HG02970 (cell line): ENCODE measurements at regions not wholly inside any gene's neighbourhood (a gene's known extent, or its start where the extent isn't known, plus 50 kb on each side); places are given as distances from the start of the nearest gene placed in this dataset.

ENCODE experiments used
- ATAC-seq: cut with Tn5 transposase; IDR thresholded peaks from one replicate; pipeline ENCODE4 v1.9.1; 2021; ENCODE audit warnings: mild to moderate bottlenecking, moderate library complexity, moderate number of reproducible peaks; ENCODE audit not compliant: unreplicated experiment, low FRiP score

DNA sequence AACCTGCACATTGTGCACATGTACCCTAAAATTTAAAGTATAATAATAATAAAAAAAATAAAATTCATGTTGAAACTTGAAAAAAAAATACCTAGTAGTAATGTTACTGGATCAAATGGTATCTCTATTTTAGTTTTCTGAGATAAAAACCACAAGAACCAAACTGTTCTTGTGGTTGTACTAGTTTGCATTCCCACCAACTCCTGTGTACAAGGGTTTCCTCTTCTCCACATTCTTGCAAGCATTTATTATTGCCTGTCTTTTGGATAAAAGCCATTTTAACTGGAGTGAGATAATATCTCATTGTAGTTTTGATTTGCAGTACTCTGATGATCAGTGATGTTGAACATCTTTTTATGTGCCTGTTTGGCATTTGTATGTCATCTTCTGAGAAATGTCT is 177.7 kb downstream of the KIF20B start:
- no peak for ATAC-seq

DNA sequence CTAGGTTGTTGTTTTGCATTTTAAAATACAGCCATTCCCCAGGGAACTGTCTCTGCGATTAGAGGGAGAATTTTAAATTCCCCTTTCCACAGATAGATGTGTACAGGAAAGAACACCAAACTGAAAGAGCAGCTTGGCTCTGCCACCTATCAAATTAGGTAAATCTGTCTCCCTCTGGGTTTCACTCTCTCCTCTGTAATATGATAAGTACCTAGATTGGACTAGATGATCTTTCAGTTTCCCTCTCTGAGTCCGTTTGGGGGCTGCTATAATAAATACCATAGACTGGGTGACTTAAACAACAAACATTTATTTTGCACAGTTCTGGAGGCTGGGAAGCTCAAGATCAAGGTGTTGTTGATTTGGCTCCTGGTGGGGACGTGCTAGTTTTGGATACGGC is 186.0 kb downstream of the KIF20B start:
- no peak for ATAC-seq

DNA sequence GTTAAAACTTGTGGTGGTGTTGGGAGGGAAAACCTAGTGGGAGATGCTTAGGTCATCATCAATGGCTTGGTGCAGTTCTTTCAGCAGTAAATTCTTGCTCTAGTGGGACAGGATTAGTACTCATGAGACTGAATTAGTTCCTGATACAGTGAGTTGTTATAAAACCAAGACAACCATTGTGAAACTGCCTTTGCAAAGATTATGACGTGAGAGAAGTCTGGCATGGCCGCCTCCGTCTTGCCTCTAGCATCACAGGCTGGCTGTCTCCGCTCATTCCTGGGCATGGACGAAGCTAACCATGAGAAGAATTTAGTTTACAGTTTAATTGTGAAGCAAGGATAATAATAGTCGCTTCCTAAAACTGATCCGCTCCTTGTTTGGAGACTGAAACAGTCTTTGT is 186.4 kb downstream of the KIF20B start:
- ATAC-seq: no peak

DNA sequence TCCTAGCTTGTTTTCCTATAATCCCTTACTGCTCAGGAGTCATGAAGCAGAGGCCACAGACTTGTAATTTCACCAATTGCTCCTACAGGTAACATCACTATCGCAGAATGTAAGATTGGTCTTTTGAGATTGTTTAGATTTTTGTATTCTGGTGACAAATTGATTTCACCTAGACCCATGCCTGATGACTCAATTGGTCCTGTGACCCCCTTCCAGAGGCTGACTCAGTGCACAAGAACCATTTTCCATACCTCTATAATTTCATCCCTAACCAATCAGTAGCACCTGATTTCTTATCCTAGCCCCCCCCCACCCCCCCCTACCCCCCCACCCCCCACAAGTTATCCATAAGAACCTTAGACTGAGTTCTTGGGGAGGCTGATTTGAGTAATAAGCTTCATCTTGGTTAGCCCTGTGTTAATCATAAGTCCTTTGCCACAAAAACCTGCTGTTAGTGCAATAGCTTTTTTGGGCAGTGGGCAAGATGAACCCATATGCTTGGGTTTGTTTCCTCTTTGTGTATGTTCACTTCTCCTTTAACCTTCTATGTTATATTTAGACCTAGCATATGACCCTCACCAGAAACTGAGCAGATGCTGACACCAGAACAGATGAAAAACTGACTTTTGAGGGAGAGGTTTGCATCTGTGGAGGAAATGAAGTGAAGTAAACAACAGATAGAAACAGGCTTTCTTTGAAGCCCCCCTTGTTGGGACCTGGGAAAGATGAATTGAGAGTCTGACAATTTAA is 187.1 kb downstream of the KIF20B start:
- peak; percentile 72 for ATAC-seq

DNA sequence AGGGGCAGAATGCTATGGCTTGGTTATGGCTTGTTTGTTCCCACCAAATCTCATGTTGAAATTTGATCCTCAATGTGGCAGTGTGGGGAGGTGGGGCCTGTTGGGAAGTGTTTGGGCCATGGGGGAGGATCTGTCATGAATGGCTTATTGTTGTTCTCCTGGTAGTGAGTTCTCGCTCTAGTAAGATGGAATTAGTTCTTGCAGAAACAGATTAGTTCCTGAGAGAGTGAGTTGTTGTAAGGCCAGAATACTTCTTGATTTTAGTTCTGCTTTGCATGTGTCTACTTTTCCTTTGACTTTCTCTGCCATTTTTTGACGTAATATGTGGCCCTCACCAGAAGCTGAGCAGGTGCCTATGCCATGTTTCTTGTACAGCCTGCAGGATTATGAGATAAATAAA is 188.2 kb downstream of the KIF20B start:
- ATAC-seq: no peak

DNA sequence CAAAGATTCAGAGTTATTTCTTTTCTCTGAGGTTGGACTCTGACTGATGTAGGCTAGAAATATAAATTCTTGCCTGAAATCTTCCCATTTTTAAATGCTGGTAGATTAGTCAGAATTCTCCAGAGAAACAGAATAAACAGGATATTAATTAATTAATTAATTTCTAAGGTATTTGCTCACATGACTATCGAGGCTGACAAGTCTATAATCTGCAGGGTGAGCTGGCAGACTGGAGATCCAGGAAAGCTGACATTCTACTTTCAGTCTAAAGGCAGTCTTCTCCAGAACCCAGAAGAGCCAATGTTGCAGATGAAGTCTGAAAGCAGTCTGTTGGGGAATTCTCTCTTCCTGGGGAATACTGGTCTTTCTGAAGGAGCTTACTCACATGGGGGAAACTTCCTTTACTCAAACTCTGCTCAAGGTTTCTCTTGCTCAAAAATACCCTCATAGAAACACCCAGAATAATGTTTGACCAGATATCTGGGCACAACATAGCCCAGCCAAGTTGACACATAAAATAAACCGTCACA is 189.7 kb downstream of the KIF20B start:
- ATAC-seq: no peak

DNA sequence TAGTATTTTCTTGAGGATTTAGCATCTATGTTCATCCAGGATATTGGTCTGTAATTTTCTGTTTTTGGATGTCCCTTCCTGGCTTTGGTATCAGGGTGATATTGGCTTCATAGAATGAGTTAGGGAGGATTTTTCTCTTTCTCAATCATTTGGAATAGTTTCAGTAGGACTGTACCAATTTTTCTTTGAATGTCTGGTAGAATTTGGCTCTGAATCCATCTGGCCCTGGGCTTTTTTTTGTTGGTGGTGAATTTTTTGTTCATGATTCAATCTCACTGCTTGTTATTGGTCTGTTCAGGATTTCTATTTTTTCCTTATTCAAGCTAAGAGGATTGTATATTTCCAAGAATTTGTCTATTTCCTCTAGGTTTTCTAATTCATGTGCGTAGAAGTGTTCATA is 192.7 kb downstream of the KIF20B start:
- no peak for ATAC-seq

DNA sequence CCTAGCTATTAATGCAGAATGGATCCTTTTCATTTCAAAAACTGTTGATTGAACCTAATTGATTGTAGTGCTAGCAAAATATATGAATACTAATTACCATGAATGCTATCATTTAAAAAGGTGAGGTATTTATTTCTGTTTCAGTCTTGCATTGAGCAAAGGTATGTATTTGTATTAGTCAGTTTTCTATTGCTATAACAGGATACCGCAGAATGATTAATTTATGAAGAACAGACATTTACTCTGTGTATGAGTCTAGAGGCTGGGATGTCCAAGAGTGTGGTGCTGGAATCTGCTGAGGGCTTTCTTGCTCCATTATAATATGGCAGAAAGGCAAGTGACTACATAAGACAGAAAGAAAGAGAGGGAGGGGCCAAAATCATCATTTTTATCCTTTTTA is 199.2 kb downstream of the KIF20B start:
- ATAC-seq: no peak

DNA sequence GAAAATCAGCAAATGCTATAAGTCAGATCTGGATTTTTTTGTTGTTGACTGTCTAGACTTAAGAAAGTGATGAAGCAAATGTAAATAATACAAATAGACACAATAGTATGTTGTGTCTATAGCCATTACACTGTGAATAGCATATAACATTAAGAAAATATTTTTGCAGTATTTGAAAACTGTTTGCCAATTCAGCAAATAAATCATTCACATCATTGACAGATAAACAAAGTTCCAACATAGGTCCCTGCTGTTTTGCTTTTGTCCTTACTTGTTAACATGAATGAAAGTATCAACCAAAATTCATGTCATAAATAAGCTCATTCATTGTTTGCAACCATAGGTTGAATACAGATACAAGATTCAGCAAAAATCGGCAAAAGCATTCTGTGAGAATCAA is 200.5 kb downstream of the KIF20B start:
- no peak for ATAC-seq

DNA sequence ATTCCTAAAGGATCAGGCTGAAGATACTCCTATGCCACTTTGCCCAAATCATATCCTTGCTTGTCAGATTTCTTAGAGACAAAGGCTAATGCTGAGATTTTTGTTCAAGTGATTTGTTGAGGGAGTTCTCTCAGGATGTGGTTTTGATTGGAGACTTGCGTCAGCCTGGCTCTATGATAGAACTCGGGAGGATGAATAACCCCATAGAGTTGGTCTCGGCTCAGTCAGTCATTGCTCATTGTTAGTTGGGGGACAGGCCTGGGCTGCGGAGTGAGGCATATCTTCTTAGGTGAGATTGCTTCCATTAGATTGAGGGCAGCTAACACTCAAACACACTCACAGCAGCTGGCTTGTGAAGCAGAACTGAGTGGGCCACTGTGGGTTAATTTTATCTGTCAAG is 203.4 kb downstream of the KIF20B start:
- no peak for ATAC-seq

DNA sequence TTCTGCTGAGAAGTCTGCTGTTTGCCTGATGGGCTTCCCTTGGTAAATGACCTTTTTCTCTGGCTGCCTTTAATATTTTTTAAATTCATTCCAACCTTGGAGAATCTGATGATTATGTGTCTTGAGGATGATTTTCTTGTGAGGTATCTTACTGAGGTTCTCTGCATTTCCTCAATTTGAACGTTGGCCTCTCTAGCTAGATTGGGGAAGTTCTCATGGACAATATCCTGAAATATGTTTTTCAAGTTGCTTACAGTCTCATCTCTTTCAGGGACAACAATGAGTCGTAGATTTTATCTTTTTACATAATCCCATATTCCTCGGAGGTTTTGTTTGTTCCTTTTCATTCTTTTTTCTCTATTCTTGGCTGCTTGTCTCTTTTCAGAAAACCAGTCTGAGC is 208.4 kb downstream of the KIF20B start:
- ATAC-seq: no peak

DNA sequence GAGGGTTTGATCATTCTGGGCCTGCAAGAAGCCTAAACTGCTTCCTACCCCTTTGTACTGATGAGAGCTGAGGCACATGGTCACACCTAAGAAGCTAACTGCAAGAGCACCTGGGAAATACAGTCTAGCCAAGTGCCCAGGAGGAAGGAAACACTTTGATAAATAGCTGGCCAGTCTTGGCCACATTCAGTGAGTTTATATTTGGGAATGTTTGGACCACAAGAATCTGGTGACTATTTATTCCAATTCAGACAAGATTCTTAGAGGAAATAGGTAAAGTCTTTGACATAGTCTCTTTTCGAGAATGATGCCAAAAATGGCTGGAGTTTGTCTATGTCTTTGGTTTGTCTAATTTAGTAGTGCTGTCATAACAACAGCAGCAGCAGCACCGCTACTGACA is 213.6 kb downstream of the KIF20B start:
- ATAC-seq: no peak

DNA sequence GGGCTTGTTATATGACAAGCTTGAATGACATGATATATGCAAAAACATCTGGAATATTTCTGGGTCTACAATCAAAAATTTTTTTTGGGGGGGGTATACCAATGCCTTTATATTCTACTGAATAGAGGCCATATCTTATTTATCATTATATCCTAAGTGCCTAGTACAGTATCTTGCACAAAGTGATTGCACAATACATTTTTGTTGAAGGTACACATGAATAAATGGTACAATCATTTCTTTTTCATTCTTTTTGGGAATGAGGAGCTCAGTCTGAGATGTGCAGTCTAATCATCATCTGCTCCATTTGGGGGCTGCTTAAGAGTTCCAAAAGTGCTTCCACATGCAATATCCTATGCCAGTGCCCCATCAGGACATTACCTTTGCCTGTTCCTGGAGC is 214.6 kb downstream of the KIF20B start:
- no peak for ATAC-seq

DNA sequence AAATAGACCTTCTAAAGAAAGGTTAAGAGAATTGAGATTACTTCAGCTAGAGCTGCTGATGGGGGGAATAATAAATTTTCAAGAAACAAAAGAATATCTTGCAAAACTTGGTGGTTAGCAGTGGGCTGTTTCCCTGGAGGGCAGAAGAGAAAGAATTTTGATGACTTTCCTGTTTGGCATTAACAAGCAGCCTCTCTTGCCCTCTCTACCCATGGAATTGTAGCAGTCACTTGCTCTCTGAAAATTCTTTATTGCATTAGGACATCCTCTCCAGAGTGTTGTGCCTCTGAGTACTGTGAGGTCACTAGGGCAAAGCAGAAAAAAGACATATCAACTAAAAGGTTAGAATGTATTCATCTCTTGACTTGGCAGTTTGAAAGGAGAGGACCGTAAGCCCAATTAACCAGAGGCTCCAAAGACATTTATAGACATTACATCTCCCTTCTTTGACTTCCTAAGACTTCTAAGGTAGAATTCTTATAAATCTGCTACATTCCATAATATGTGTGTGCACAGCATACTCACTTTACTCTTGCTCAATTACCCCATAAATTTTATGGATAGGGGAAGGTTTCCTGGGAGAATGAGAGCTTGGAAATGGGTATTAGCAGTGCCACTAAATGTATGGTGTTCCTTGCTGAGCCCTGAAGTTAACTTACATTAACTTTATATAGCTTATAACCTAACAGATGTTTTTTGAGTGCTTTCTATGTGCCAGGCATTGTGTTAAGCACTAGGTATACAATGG is 215.3 kb downstream of the KIF20B start:
- ATAC-seq: no peak

DNA sequence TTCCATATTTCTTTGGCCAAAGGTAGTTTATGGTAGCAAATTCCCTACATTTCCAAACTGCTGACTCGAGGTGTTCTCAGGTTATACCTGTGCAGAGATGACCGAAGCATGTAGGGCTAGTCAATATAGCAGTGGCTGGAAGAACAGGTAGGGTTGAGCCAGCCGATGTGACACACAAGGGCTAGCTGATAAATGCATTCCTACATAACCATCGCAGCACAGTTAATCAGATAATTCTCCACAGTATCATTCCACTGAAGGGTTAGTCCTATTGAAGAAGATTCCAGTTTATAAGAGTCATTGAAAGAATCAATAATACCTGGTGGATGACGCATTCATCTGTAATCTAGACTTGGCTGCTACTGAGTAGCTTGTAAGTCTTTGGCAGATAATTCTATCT is 220.0 kb downstream of the KIF20B start:
- no peak for ATAC-seq

DNA sequence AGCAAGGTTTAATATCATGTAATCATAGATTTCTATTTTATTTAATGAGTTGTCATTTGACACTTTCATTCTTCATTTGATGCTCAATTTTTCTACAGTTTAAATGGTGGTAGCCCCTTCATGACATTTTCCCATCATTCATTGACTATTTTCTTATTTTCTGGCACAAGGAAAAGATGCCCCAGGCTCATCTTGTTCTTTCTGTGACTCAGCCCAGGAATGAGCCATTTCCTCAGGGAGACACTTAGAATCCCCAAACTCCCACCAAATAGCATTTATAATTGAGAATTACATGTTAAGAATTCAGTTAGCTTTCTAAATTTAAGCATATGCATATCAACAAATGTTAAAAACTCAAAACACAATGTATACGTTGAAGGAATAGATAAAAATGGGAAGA is 222.3 kb downstream of the KIF20B start:
- no peak for ATAC-seq

DNA sequence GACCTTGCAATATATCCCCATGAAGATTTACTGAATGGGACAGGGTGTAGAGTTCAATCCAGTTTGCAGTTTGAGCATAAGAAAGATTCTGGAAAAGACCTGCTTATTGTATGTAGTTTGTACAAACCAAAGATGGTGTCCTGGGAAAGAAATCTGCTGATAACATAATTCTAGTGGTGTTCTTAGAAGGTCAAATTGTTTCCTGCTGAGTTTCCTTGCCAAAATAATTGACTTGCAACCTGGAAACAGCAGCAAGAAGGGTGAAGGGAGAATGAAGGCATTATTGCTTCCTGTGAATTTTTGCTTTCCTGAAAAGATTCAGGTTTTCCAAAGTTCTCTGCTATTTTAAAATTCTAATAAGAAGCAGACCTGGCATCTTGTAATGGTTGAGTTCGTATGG is 222.9 kb downstream of the KIF20B start:
- ATAC-seq: no peak

DNA sequence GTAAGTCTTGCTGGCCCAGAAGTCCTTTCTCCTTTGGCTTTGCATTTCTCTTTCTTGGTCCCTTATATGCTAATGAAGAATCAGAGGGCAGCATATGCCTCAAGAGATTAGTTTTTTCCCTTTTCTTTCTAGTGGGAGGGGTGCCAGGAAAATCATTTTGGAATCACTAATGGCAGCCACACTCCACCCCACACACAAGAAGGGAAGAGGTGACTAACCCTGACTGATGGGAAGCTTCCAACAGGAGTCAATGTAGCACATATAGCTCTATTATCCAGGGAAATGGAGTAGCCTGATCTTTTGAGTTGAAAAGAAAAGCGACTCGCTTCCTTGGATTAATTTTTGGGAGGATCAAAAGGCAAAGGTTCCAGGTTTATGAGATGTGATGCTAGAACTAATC is 225.3 kb downstream of the KIF20B start:
- no peak for ATAC-seq

DNA sequence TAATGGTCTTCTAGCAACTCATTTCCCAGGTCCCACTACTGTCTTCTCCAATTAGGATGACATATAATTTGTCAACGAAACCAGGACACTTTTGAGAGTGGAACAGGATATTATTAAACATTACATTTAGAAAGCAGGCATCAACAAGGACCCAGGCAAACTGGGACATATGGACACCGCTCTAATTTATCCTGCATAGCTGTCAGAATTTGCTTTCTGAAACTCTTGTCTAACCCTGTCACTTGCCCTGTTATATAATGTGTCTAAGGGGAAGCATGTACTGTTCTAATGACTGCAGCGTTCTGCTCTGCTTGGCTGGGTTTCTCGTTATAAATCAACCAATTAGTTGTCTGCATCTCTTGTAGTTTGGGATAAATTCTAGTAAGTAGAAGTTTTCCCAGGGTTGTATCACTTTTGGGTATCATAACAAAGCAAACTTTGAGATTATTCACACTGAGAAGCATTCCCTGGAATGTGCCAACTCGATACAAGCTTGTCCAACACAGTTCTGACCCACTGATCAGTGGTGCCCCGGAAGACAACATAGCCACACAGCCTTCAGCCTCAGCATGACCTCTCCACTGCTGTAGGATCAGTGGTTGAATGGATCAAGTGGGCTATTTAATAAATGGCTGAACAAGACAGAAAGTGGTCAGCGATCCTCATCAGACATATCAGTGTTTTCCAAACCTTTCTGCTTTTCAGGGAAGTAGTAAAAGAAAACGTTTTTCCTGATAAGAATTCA is 228.1 kb downstream of the KIF20B start:
- ATAC-seq: no peak

DNA sequence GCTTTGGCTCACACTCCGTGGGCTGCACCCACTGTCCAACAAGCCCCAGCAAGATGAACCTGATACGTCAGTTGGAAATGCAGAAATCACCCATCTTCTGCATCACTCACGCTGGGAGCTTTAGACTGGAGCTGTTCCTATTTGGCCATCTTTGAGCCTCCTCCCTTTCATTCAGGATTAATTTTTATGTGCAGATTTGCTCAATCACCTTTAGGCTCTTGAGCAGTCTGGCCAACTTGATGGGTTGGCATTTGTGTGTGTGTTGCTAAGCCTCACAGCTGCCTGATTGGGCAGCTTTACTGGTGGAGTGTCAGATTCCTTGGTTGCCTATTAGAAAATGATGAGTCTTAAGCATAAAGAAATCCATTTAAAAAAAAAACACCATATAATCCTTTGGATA is 236.1 kb downstream of the KIF20B start:
- no peak for ATAC-seq

DNA sequence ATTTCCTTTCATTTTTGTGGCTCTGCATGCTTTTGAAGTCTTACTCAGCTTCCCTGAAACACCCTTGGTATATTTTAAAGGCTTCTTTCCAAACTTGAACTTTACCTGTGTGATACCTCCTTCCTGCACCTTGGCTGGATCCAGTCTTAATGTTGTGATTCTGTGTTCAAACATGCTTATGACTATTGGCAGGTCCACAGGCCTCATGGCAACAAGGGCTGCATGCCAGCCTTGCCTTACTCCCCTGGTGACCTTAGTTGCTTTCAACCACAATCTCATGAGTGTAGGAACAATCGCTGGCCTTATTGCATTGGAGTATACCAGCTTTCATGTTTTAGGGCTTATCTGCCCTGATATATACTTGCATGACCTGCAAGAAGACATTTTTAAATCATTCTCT is 238.7 kb downstream of the KIF20B start:
- ATAC-seq: no peak
